Panc1 (cell line): ENCODE measurements at regions not wholly inside any gene's neighbourhood (a gene's known extent, or its start where the extent isn't known, plus 50 kb on each side); places are given as distances from the start of the nearest gene placed in this dataset.

Experiments
- ATAC-seq: fragments of 200-7000 bp; cut with Tn5 transposase; 2 replicates; pipeline ENCODE4 v1.9.1; 2020; ENCODE audit warnings: mild to moderate bottlenecking, moderate library complexity
- BruUV-seq: library from RNA; stranded (reverse); fragments of 400-500 nt; replicated peaks from 2 replicates; lab custom pipeline; 2021; lab: Mats Ljungman, UMichigan
- CTCF ChIA-PET: fragments of 300-600 bp; sonication (Branson Sonifier 250); formaldehyde crosslinking; loops from one replicate; lab custom pipeline; 2022; ENCODE audit warnings: antibody characterized with exemption; lab: Charles Lee
- POLR2A ChIA-PET: fragments of 300-600 bp; sonication (Branson Sonifier 250); formaldehyde crosslinking; loops from one replicate; lab custom pipeline; 2022; ENCODE audit warnings: antibody characterized with exemption; lab: Charles Lee
- DNase-seq: peaks from one replicate; pipeline ENCODE4 v3.0.0-alpha.2; 2010; ENCODE audit warnings: low read depth, low spot score
- H3K27ac ChIP-seq: 2 replicates; pipeline ENCODE4 v1.5.1; 2011; ENCODE audit warnings: mild to moderate bottlenecking, low read length, inconsistent platforms
- H3K27me3 ChIP-seq: fragments of 200-500 bp; sonication (Bioruptor generic); 2 replicates; pipeline ENCODE4 v1.6.0; 2014; ENCODE audit warnings: low read length, inconsistent platforms; ENCODE audit not compliant: control insufficient read depth, insufficient read depth
- H3K36me3 ChIP-seq: fragments of 200-500 bp; sonication (Bioruptor generic); 2 replicates; pipeline ENCODE4 v1.5.1; 2014; ENCODE audit warnings: inconsistent platforms, mild to moderate bottlenecking, low read length, moderate library complexity; ENCODE audit not compliant: control insufficient read depth, insufficient read depth
- H3K4me1 ChIP-seq: 2 replicates; pipeline ENCODE4 v1.5.1; 2011; ENCODE audit warnings: inconsistent platforms, mild to moderate bottlenecking, low read length, moderate library complexity; ENCODE audit not compliant: control insufficient read depth, insufficient read depth
- H3K4me3 ChIP-seq, 2 experiments: 2 replicates each; pipeline ENCODE4 v1.5.1; 2011 to 2012; ENCODE audit warnings: low read depth in 2 of 2, low read length in 2 of 2, mild to moderate bottlenecking in 2 of 2, inconsistent platforms in 1 of 2, moderate library complexity in 1 of 2
- H3K9me3 ChIP-seq: fragments of 200-500 bp; sonication (Bioruptor generic); 2 replicates; pipeline ENCODE4 v1.5.1; 2014; ENCODE audit warnings: low read depth, mild to moderate bottlenecking, inconsistent platforms, low read length, moderate library complexity; ENCODE audit not compliant: control insufficient read depth, insufficient read depth
- CTCF ChIP-seq: fragments of 450-650 bp; IDR thresholded peaks from 2 replicates; pipeline ENCODE4 v1.5.1; 2017; ENCODE audit warnings: mild to moderate bottlenecking
- POLR2AphosphoS5 ChIP-seq: IDR thresholded peaks from 2 replicates; pipeline ENCODE4 v1.6.1; 2012; ENCODE audit warnings: mild to moderate bottlenecking, low read depth, low read length, moderate library complexity
- SIN3A ChIP-seq: IDR thresholded peaks from 2 replicates; pipeline ENCODE4 v1.6.1; 2012; ENCODE audit warnings: low read depth, mild to moderate bottlenecking, low read length, moderate library complexity, borderline replicate concordance; ENCODE audit not compliant: insufficient read depth
- TCF7L2 ChIP-seq: IDR thresholded peaks from 2 replicates; pipeline ENCODE4 v1.6.1; 2011; ENCODE audit warnings: mild to moderate bottlenecking, low read depth, low read length, inconsistent platforms
- in situ Hi-C: cut with HindIII; loops from 2 replicates; pipeline ENCODE4 v1.10.0; 2016; ENCODE audit warnings: low sequenced_read_pairs, low pct_unique_long_range_greater_than_20kb
- intact Hi-C: fragments of 100-400 bp; cut with micrococcal nuclease; formaldehyde crosslinking; loops from one replicate; pipeline ENCODE4 v1.10.0; 2022; ENCODE audit not compliant: unreplicated experiment
- TF ChIP-seq, protein P1 (sequence below), 2 experiments: IDR thresholded peaks; 2 replicates each; pipeline ENCODE4 v1.6.1; 2011 to 2012; ENCODE audit warnings: low read depth in 2 of 2, control low read depth in 1 of 2, low read length in 1 of 2, mild to moderate bottlenecking in 1 of 2, moderate library complexity in 1 of 2; ENCODE audit not compliant: insufficient read depth in 1 of 2

DNA sequence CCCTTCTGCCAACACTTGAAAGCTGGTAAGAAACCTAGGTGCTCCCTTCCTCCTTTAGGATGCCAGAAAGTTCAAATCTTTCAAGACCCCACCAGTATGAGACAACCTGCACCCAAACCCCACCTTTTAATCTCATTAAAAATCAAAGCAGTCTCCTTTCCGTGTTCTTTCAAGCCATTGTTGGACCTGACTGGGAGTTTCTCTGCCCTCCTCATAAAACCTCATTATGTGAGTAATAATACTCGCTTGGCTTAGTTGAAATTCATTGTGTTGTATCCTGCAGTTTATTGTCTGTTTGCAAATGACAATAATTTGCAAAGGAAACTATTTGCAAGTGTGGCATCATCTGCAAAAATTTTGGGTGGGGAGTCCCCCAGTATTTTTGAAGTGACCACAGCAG is 133.2 kb upstream of the VEGFC start:
- ATAC-seq (no peak), DNase-seq (no peak)
- H3K27ac ChIP-seq, result no peak overlapping the region
- intact Hi-C loops, result no loop called here
- no peaks in the 10 kb centered on the region for H3K27me3 ChIP-seq
- H3K36me3 ChIP-seq, result no peaks in the 10 kb centered on the region; the same call in 1 of the 2 replicates
- no peaks in the 10 kb centered on the region for H3K9me3 ChIP-seq
- H3K4me1 ChIP-seq, result no peaks in the 10 kb centered on the region
- CTCF ChIA-PET, result no interaction called here
- H3K4me3 ChIP-seq, result no peak overlapping the region
- TF ChIP-seq POLR2AphosphoS5 (no peak), CTCF (no peak), TCF7L2 (no peak), SIN3A (no peak)
- TF ChIP-seq, protein P1, sequence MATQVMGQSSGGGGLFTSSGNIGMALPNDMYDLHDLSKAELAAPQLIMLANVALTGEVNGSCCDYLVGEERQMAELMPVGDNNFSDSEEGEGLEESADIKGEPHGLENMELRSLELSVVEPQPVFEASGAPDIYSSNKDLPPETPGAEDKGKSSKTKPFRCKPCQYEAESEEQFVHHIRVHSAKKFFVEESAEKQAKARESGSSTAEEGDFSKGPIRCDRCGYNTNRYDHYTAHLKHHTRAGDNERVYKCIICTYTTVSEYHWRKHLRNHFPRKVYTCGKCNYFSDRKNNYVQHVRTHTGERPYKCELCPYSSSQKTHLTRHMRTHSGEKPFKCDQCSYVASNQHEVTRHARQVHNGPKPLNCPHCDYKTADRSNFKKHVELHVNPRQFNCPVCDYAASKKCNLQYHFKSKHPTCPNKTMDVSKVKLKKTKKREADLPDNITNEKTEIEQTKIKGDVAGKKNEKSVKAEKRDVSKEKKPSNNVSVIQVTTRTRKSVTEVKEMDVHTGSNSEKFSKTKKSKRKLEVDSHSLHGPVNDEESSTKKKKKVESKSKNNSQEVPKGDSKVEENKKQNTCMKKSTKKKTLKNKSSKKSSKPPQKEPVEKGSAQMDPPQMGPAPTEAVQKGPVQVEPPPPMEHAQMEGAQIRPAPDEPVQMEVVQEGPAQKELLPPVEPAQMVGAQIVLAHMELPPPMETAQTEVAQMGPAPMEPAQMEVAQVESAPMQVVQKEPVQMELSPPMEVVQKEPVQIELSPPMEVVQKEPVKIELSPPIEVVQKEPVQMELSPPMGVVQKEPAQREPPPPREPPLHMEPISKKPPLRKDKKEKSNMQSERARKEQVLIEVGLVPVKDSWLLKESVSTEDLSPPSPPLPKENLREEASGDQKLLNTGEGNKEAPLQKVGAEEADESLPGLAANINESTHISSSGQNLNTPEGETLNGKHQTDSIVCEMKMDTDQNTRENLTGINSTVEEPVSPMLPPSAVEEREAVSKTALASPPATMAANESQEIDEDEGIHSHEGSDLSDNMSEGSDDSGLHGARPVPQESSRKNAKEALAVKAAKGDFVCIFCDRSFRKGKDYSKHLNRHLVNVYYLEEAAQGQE (IDR thresholded peaks at IDR 0.05; ENCODE audit: insufficient read depth in 1 of 2, low read depth in 2 of 2, low read length in 1 of 2), result no peak
- POLR2A ChIA-PET, result no interaction called here
- BruUV-seq, result no TSS peak
- in situ Hi-C loops, result no loop called here

GRCh38 chr4:176927117-176927516 is 134.4 kb upstream of the VEGFC start:
- intact Hi-C loops (no loop called here), in situ Hi-C loops (no loop called here)
- DNase-seq (no peak), ATAC-seq (no peak)
- H3K36me3 ChIP-seq, result no peaks in the 10 kb centered on the region; the same call in 1 of the 2 replicates
- CTCF ChIA-PET, result no interaction called here
- H3K9me3 ChIP-seq, result no peaks in the 10 kb centered on the region
- no peaks in the 10 kb centered on the region for H3K4me1 ChIP-seq
- POLR2A ChIA-PET, result interaction anchor here (0.7 kb wide), 1 partner anchor 159 kb away, joined by 3 read pairs; no protein-coding TSS in a partner anchor
- no TSS peak for BruUV-seq
- H3K27ac ChIP-seq, result no peak overlapping the region
- no peak overlapping the region for H3K4me3 ChIP-seq
- no peaks in the 10 kb centered on the region for H3K27me3 ChIP-seq
- TF ChIP-seq SIN3A (no peak), TCF7L2 (no peak), POLR2AphosphoS5 (no peak), CTCF (no peak)
- TF ChIP-seq, protein P1 (IDR thresholded peaks at IDR 0.05; ENCODE audit: insufficient read depth in 1 of 2, low read depth in 2 of 2, low read length in 1 of 2), result no peak
